HEK293 (cell line): ENCODE measurements at regions not wholly inside any gene's neighbourhood (a gene's known extent, or its start where the extent isn't known, plus 50 kb on each side); places are given as distances from the start of the nearest gene placed in this dataset.

Experiments
- RBAK ChIP-seq: fragments of 450-650 bp; formaldehyde crosslinking; IDR thresholded peaks from 2 replicates; pipeline ENCODE4 v1.5.1; 2016; ENCODE audit warnings: missing biosample characterization, missing genetic modification characterization
- ZNF292 ChIP-seq: fragments of 450-650 bp; formaldehyde crosslinking; IDR thresholded peaks from 2 replicates; pipeline ENCODE4 v1.5.1; 2016; ENCODE audit warnings: low read depth, missing biosample characterization, missing genetic modification characterization, borderline replicate concordance
- ZNF423 ChIP-seq: fragments of 450-650 bp; formaldehyde crosslinking; IDR thresholded peaks from 2 replicates; pipeline ENCODE4 v1.5.1; 2016; ENCODE audit warnings: missing biosample characterization, missing genetic modification characterization
- ZNF776 ChIP-seq: fragments of 450-650 bp; formaldehyde crosslinking; IDR thresholded peaks from 2 replicates; pipeline ENCODE4 v1.5.0; 2017; ENCODE audit warnings: missing biosample characterization, missing genetic modification characterization, borderline replicate concordance
- ZNF837 ChIP-seq: fragments of 450-650 bp; formaldehyde crosslinking; IDR thresholded peaks from 2 replicates; pipeline ENCODE4 v1.5.1; 2016; ENCODE audit warnings: missing biosample characterization, missing genetic modification characterization
- TF ChIP-seq, protein P1 (sequence below): fragments of 450-650 bp; formaldehyde crosslinking; IDR thresholded peaks from 2 replicates; pipeline ENCODE4 v1.5.1; 2016; ENCODE audit warnings: missing biosample characterization, missing genetic modification characterization, low read depth
- TF ChIP-seq, protein P2 (sequence below): fragments of 450-650 bp; formaldehyde crosslinking; IDR thresholded peaks from 2 replicates; pipeline ENCODE4 v1.5.1; 2016; ENCODE audit warnings: missing biosample characterization, missing genetic modification characterization
- TF ChIP-seq, protein P3 (sequence below): fragments of 450-650 bp; formaldehyde crosslinking; IDR thresholded peaks from 2 replicates; pipeline ENCODE4 v1.5.1; 2016; ENCODE audit warnings: missing biosample characterization, missing genetic modification characterization
- TF ChIP-seq, protein P4 (sequence below): fragments of 450-650 bp; formaldehyde crosslinking; conservative IDR thresholded peaks from 2 replicates; pipeline ENCODE4 v1.5.1; 2016; ENCODE audit warnings: low read depth, missing biosample characterization, missing genetic modification characterization
- TF ChIP-seq, protein P5 (sequence below): fragments of 450-650 bp; formaldehyde crosslinking; IDR thresholded peaks from 2 replicates; pipeline ENCODE4 v1.5.1; 2016; ENCODE audit warnings: missing biosample characterization, missing genetic modification characterization

DNA sequence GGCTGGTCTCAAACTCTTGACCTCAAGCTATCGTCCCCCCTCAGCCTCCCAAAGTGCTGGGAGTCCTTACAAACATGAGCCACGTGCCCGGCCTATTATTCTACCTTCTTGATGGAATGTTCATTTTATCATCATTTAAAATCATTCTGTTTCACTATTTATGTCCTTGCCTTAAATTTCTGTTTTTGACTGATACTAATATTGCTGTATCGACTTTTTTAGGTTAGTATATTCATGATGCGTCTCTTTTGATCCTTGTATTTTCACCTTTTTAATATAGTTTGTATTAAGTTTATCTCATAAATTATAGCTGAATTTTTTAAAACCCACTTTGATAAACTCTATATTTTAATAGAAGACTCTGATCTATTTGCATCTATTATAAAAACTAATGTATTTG is 98.4 kb upstream of the STXBP5 start:
- TF ChIP-seq ZNF292 (tag by site-specific recombination) (no peak), RBAK (tag by site-specific recombination) (no peak), ZNF776 (tag by site-specific recombination) (no peak), ZNF423 (no peak), ZNF837 (tag by site-specific recombination) (no peak)
- TF ChIP-seq, protein P1, sequence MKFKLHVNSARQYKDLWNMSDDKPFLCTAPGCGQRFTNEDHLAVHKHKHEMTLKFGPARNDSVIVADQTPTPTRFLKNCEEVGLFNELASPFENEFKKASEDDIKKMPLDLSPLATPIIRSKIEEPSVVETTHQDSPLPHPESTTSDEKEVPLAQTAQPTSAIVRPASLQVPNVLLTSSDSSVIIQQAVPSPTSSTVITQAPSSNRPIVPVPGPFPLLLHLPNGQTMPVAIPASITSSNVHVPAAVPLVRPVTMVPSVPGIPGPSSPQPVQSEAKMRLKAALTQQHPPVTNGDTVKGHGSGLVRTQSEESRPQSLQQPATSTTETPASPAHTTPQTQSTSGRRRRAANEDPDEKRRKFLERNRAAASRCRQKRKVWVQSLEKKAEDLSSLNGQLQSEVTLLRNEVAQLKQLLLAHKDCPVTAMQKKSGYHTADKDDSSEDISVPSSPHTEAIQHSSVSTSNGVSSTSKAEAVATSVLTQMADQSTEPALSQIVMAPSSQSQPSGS (tag by site-specific recombination) = no peak
- TF ChIP-seq, protein P2, sequence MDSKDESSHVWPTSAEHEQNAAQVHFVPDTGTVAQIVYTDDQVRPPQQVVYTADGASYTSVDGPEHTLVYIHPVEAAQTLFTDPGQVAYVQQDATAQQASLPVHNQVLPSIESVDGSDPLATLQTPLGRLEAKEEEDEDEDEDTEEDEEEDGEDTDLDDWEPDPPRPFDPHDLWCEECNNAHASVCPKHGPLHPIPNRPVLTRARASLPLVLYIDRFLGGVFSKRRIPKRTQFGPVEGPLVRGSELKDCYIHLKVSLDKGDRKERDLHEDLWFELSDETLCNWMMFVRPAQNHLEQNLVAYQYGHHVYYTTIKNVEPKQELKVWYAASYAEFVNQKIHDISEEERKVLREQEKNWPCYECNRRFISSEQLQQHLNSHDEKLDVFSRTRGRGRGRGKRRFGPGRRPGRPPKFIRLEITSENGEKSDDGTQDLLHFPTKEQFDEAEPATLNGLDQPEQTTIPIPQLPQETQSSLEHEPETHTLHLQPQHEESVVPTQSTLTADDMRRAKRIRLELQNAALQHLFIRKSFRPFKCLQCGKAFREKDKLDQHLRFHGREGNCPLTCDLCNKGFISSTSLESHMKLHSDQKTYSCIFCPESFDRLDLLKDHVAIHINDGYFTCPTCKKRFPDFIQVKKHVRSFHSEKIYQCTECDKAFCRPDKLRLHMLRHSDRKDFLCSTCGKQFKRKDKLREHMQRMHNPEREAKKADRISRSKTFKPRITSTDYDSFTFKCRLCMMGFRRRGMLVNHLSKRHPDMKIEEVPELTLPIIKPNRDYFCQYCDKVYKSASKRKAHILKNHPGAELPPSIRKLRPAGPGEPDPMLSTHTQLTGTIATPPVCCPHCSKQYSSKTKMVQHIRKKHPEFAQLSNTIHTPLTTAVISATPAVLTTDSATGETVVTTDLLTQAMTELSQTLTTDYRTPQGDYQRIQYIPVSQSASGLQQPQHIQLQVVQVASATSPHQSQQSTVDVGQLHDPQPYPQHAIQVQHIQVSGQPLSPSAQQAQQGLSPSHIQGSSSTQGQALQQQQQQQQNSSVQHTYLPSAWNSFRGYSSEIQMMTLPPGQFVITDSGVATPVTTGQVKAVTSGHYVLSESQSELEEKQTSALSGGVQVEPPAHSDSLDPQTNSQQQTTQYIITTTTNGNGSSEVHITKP (tag by site-specific recombination) = no peak
- TF ChIP-seq, protein P3, sequence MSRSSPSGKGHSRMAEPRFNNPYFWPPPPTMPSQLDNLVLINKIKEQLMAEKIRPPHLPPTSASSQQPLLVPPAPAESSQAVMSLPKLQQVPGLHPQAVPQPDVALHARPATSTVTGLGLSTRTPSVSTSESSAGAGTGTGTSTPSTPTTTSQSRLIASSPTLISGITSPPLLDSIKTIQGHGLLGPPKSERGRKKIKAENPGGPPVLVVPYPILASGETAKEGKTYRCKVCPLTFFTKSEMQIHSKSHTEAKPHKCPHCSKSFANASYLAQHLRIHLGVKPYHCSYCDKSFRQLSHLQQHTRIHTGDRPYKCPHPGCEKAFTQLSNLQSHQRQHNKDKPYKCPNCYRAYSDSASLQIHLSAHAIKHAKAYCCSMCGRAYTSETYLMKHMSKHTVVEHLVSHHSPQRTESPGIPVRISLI = no peak
- TF ChIP-seq, protein P4, sequence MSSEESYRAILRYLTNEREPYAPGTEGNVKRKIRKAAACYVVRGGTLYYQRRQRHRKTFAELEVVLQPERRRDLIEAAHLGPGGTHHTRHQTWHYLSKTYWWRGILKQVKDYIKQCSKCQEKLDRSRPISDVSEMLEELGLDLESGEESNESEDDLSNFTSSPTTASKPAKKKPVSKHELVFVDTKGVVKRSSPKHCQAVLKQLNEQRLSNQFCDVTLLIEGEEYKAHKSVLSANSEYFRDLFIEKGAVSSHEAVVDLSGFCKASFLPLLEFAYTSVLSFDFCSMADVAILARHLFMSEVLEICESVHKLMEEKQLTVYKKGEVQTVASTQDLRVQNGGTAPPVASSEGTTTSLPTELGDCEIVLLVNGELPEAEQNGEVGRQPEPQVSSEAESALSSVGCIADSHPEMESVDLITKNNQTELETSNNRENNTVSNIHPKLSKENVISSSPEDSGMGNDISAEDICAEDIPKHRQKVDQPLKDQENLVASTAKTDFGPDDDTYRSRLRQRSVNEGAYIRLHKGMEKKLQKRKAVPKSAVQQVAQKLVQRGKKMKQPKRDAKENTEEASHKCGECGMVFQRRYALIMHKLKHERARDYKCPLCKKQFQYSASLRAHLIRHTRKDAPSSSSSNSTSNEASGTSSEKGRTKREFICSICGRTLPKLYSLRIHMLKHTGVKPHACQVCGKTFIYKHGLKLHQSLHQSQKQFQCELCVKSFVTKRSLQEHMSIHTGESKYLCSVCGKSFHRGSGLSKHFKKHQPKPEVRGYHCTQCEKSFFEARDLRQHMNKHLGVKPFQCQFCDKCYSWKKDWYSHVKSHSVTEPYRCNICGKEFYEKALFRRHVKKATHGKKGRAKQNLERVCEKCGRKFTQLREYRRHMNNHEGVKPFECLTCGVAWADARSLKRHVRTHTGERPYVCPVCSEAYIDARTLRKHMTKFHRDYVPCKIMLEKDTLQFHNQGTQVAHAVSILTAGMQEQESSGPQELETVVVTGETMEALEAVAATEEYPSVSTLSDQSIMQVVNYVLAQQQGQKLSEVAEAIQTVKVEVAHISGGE (tag by site-specific recombination) = no peak
- TF ChIP-seq, protein P5, sequence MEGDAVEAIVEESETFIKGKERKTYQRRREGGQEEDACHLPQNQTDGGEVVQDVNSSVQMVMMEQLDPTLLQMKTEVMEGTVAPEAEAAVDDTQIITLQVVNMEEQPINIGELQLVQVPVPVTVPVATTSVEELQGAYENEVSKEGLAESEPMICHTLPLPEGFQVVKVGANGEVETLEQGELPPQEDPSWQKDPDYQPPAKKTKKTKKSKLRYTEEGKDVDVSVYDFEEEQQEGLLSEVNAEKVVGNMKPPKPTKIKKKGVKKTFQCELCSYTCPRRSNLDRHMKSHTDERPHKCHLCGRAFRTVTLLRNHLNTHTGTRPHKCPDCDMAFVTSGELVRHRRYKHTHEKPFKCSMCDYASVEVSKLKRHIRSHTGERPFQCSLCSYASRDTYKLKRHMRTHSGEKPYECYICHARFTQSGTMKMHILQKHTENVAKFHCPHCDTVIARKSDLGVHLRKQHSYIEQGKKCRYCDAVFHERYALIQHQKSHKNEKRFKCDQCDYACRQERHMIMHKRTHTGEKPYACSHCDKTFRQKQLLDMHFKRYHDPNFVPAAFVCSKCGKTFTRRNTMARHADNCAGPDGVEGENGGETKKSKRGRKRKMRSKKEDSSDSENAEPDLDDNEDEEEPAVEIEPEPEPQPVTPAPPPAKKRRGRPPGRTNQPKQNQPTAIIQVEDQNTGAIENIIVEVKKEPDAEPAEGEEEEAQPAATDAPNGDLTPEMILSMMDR = no peak
